GM18907 (cell line): ENCODE measurements at regions not wholly inside any gene's neighbourhood (a gene's known extent, or its start where the extent isn't known, plus 50 kb on each side); places are given as distances from the start of the nearest gene placed in this dataset.

Experiments
- ATAC-seq: cut with Tn5 transposase; IDR thresholded peaks from one replicate; pipeline ENCODE4 v1.9.1; 2021; ENCODE audit warnings: mild to moderate bottlenecking, moderate library complexity; ENCODE audit not compliant: unreplicated experiment

- ATAC-seq, result no peak
Measured at GRCh38 chr1:218525451-218526197, 180.5 kb downstream of the TGFB2 start.

- ATAC-seq, result no peak
Measured at GRCh38 chr1:218526198-218526580, 181.1 kb downstream of the TGFB2 start.

- ATAC-seq, result no peak
Measured at GRCh38 chr1:218527737-218528136, 182.6 kb downstream of the TGFB2 start.

GRCh38 chr1:218529646-218530300, 184.6 kb downstream of the TGFB2 start:
- no peak for ATAC-seq

GRCh38 chr1:218531936-218532335, 186.8 kb downstream of the TGFB2 start:
- ATAC-seq, result no peak

GRCh38 chr1:218536296-218536986, 191.3 kb downstream of the TGFB2 start:
- no peak for ATAC-seq

- no peak for ATAC-seq
Measured at GRCh38 chr1:218537122-218537913, 192.2 kb downstream of the TGFB2 start.

- no peak for ATAC-seq
Measured at GRCh38 chr1:218538341-218538740, 193.2 kb downstream of the TGFB2 start.

- no peak for ATAC-seq
Measured at GRCh38 chr1:218546314-218546713, 201.2 kb downstream of the TGFB2 start.

GRCh38 chr1:218547957-218548730, 203.0 kb downstream of the TGFB2 start:
- no peak for ATAC-seq

- no peak for ATAC-seq
Measured at GRCh38 chr1:218548764-218549163, 203.6 kb downstream of the TGFB2 start.

- ATAC-seq, result no peak
Measured at GRCh38 chr1:218553197-218553596, 208.1 kb downstream of the TGFB2 start.

GRCh38 chr1:218556016-218556415, 210.9 kb downstream of the TGFB2 start:
- ATAC-seq, result no peak

- ATAC-seq, result no peak
Measured at GRCh38 chr1:218557731-218558130, 212.6 kb downstream of the TGFB2 start.

GRCh38 chr1:218558271-218558810, 213.2 kb downstream of the TGFB2 start:
- no peak for ATAC-seq

- no peak for ATAC-seq
Measured at GRCh38 chr1:218565377-218565776, 220.2 kb downstream of the TGFB2 start.

GRCh38 chr1:218568962-218569550, 223.9 kb downstream of the TGFB2 start:
- ATAC-seq, result no peak

GRCh38 chr1:218570456-218570855, 225.3 kb downstream of the TGFB2 start:
- ATAC-seq, result no peak

GRCh38 chr1:218571491-218571890, 226.4 kb downstream of the TGFB2 start:
- no peak for ATAC-seq

- no peak for ATAC-seq
Measured at GRCh38 chr1:218572050-218572449, 226.9 kb downstream of the TGFB2 start.
